Nephron progenitor cell (in vitro differentiated cells): ENCODE measurements at regions not wholly inside any gene's neighbourhood (a gene's known extent, or its start where the extent isn't known, plus 50 kb on each side); places are given as distances from the start of the nearest gene placed in this dataset.

Experiments used
- DNase-seq: peaks from one replicate; pipeline ENCODE4 v3.0.0; 2021
- H3K27ac Mint-ChIP-seq: 2 replicates; pipeline ENCODE4 v1.8.0; 2021; ENCODE audit warnings: mild to moderate bottlenecking, moderate library complexity, mixed read lengths
- H3K27me3 Mint-ChIP-seq: 2 replicates; pipeline ENCODE4 v1.8.0; 2021; ENCODE audit warnings: mild to moderate bottlenecking, low read depth, mixed read lengths; ENCODE audit not compliant: poor library complexity
- H3K36me3 Mint-ChIP-seq: 2 replicates; pipeline ENCODE4 v1.8.0; 2021; ENCODE audit warnings: low read depth, mixed read lengths
- H3K4me1 Mint-ChIP-seq: 2 replicates; pipeline ENCODE4 v1.8.0; 2021; ENCODE audit warnings: mixed read lengths
- H3K4me3 Mint-ChIP-seq: 2 replicates; pipeline ENCODE4 v1.8.0; 2021; ENCODE audit warnings: mild to moderate bottlenecking, moderate library complexity, mixed read lengths
- H3K9me3 Mint-ChIP-seq: 2 replicates; pipeline ENCODE4 v1.8.0; 2021; ENCODE audit warnings: mild to moderate bottlenecking, moderate library complexity, mixed read lengths
- TF ChIP-seq, protein P1 (sequence below): fragments of 200-600 bp; sonication (generic); IDR thresholded peaks from 2 replicates; pipeline ENCODE4 v1.5.0; 2021; ENCODE audit warnings: antibody characterized with exemption

- H3K4me1 Mint-ChIP-seq, result no peaks in the 10 kb centered on the region
- no peak for DNase-seq
- TF ChIP-seq, protein P1, sequence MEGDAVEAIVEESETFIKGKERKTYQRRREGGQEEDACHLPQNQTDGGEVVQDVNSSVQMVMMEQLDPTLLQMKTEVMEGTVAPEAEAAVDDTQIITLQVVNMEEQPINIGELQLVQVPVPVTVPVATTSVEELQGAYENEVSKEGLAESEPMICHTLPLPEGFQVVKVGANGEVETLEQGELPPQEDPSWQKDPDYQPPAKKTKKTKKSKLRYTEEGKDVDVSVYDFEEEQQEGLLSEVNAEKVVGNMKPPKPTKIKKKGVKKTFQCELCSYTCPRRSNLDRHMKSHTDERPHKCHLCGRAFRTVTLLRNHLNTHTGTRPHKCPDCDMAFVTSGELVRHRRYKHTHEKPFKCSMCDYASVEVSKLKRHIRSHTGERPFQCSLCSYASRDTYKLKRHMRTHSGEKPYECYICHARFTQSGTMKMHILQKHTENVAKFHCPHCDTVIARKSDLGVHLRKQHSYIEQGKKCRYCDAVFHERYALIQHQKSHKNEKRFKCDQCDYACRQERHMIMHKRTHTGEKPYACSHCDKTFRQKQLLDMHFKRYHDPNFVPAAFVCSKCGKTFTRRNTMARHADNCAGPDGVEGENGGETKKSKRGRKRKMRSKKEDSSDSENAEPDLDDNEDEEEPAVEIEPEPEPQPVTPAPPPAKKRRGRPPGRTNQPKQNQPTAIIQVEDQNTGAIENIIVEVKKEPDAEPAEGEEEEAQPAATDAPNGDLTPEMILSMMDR, result no peak
- H3K36me3 Mint-ChIP-seq, result no peaks in the 10 kb centered on the region
- H3K4me3 Mint-ChIP-seq, result no peak overlapping the region
- no peaks in the 10 kb centered on the region for H3K27me3 Mint-ChIP-seq
- no peak overlapping the region for H3K27ac Mint-ChIP-seq
- no peaks in the 10 kb centered on the region for H3K9me3 Mint-ChIP-seq
Measured at GRCh38 chr7:110139056-110139455, 951.9 kb upstream of the LRRN3 start.

DNA sequence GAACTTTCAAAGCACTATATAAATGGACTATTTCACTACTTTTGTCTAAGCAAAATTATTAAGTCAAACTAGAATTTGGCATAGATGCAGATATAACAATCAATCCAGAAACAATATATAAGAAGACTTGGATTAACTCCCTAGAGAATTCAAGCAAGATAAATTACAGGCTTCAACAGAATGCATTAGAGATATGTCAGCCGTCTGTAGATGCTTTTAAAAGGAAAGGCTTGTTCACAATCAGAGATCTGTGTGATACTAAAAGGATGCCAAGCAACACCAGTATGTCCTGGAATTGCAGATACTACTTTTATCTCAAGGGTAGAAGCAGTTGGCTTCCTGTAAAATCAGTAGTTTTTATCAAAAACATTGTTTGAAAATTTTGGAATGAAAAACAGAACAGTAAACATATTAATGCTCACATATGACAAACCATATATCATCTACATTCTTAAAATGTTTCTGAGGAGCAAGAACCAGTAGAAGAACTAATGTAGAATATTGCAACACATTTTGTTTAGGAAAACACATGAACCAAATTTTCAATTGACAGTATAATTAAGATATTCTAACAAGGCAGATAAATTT lies 947.9 kb upstream of the LRRN3 start:
- Mint-ChIP-seq H3K4me1 (no peaks in the 10 kb centered on the region), H3K36me3 (no peaks in the 10 kb centered on the region), H3K4me3 (no peak overlapping the region), H3K27ac (no peak overlapping the region), H3K27me3 (no peaks in the 10 kb centered on the region), H3K9me3 (no peaks in the 10 kb centered on the region)
- TF ChIP-seq, protein P1, result no peak
- DNase-seq, result no peak

- no peak for DNase-seq
- TF ChIP-seq, protein P1, result no peak
- Mint-ChIP-seq H3K36me3 (no peaks in the 10 kb centered on the region), H3K27me3 (no peaks in the 10 kb centered on the region), H3K4me1 (no peaks in the 10 kb centered on the region), H3K4me3 (no peak overlapping the region), H3K27ac (no peak overlapping the region), H3K9me3 (peaks cover 3% of the 10 kb centered on the region)
Measured at GRCh38 chr7:110144599-110144998, 946.3 kb upstream of the LRRN3 start.

GRCh38 chr7:110148054-110148453 lies 942.9 kb upstream of the LRRN3 start:
- Mint-ChIP-seq H3K27ac (no peak overlapping the region), H3K4me1 (no peaks in the 10 kb centered on the region), H3K36me3 (no peaks in the 10 kb centered on the region), H3K4me3 (no peak overlapping the region), H3K27me3 (no peaks in the 10 kb centered on the region), H3K9me3 (peaks cover 3% of the 10 kb centered on the region)
- TF ChIP-seq, protein P1, result no peak
- DNase-seq, result no peak

DNA sequence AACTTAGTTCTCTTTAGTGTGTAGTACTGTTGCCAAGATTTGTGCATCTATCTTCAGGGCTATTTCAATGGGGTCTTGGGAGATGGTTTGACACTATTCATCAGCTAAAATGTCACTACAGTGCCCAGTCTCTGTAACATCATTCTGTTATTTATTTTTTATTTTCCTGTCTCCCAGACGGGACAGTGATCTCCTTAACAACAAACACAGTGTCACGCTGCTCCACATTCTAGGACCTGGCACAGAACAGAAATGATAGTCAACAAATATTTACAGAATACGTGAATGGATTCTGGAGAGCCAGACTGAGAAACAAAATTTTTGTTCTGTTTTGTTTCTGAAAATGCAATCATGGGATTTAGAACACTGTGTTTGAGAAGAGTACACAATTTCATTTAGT lies 937.7 kb upstream of the LRRN3 start:
- H3K27me3 Mint-ChIP-seq, result no peaks in the 10 kb centered on the region
- H3K27ac Mint-ChIP-seq, result no peak overlapping the region
- H3K9me3 Mint-ChIP-seq, result peaks cover 2% of the 10 kb centered on the region
- TF ChIP-seq, protein P1, result no peak
- H3K4me1 Mint-ChIP-seq, result no peaks in the 10 kb centered on the region
- no peak for DNase-seq
- H3K36me3 Mint-ChIP-seq, result no peaks in the 10 kb centered on the region
- H3K4me3 Mint-ChIP-seq, result no peak overlapping the region

DNA sequence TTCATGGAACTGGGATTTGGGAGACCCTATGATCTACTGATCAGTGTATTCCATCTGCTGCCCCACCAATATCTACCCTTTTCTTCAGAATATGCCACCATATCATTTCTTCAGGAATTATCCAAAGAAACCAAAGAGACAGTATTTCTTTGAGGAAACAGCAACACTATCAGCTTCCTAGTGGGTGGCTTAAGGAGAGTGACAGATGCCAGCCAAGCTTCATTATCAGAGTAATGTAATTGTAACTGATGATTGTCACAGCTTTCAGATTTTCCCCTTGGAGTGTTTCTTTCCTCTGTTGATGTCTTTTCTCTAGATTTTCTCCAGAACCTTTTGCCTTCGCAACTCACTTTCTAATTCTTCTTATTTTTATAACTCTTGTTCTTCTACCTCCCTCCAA lies 934.4 kb upstream of the LRRN3 start:
- Mint-ChIP-seq H3K36me3 (no peaks in the 10 kb centered on the region), H3K27me3 (no peaks in the 10 kb centered on the region), H3K4me3 (no peak overlapping the region), H3K9me3 (no peaks in the 10 kb centered on the region), H3K4me1 (no peaks in the 10 kb centered on the region), H3K27ac (no peak overlapping the region)
- no peak for DNase-seq
- TF ChIP-seq, protein P1, result no peak
